ENCODE measurements at regions not wholly inside any gene's neighbourhood (a gene's known extent, or its start where the extent isn't known, plus 50 kb on each side); places are given as distances from the start of the nearest gene placed in this dataset.

- TF ChIP-seq HOXB13 (CRISPR knock-in tag; IDR thresholded peaks at IDR 0.05; ENCODE audit: low read depth): no peak
- TF ChIP-seq, protein P1, sequence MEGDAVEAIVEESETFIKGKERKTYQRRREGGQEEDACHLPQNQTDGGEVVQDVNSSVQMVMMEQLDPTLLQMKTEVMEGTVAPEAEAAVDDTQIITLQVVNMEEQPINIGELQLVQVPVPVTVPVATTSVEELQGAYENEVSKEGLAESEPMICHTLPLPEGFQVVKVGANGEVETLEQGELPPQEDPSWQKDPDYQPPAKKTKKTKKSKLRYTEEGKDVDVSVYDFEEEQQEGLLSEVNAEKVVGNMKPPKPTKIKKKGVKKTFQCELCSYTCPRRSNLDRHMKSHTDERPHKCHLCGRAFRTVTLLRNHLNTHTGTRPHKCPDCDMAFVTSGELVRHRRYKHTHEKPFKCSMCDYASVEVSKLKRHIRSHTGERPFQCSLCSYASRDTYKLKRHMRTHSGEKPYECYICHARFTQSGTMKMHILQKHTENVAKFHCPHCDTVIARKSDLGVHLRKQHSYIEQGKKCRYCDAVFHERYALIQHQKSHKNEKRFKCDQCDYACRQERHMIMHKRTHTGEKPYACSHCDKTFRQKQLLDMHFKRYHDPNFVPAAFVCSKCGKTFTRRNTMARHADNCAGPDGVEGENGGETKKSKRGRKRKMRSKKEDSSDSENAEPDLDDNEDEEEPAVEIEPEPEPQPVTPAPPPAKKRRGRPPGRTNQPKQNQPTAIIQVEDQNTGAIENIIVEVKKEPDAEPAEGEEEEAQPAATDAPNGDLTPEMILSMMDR (IDR thresholded peaks at IDR 0.05): no peak
- no peak for TF ChIP-seq KDM1A (IDR thresholded peaks at IDR 0.05; ENCODE audit: low read depth)
- TF ChIP-seq ZNF302 (CRISPR knock-in tag; IDR thresholded peaks at IDR 0.05): no peak
- TF ChIP-seq POLR2A (IDR thresholded peaks at IDR 0.05; ENCODE audit: low read length): no peak
- TF ChIP-seq ZSCAN20 (CRISPR knock-in tag; IDR thresholded peaks at IDR 0.05): no peak
- no peak for TF ChIP-seq POLR2AphosphoS2 (conservative IDR thresholded peaks at IDR 0.05; ENCODE audit: low read length)
- TF ChIP-seq CEBPB (IDR thresholded peaks at IDR 0.05): no peak
- TF ChIP-seq EP300 (IDR thresholded peaks at IDR 0.05): no peak
- TF ChIP-seq, protein P2, sequence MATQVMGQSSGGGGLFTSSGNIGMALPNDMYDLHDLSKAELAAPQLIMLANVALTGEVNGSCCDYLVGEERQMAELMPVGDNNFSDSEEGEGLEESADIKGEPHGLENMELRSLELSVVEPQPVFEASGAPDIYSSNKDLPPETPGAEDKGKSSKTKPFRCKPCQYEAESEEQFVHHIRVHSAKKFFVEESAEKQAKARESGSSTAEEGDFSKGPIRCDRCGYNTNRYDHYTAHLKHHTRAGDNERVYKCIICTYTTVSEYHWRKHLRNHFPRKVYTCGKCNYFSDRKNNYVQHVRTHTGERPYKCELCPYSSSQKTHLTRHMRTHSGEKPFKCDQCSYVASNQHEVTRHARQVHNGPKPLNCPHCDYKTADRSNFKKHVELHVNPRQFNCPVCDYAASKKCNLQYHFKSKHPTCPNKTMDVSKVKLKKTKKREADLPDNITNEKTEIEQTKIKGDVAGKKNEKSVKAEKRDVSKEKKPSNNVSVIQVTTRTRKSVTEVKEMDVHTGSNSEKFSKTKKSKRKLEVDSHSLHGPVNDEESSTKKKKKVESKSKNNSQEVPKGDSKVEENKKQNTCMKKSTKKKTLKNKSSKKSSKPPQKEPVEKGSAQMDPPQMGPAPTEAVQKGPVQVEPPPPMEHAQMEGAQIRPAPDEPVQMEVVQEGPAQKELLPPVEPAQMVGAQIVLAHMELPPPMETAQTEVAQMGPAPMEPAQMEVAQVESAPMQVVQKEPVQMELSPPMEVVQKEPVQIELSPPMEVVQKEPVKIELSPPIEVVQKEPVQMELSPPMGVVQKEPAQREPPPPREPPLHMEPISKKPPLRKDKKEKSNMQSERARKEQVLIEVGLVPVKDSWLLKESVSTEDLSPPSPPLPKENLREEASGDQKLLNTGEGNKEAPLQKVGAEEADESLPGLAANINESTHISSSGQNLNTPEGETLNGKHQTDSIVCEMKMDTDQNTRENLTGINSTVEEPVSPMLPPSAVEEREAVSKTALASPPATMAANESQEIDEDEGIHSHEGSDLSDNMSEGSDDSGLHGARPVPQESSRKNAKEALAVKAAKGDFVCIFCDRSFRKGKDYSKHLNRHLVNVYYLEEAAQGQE (IDR thresholded peaks at IDR 0.05): no peak
- no peak for TF ChIP-seq CHD4 (IDR thresholded peaks at IDR 0.05; ENCODE audit: borderline replicate concordance)
Observed at GRCh38 chr6:3541006-3541585, 84.2 kb upstream of the SLC22A23 start.
